GM18907 (cell line): ENCODE measurements at regions not wholly inside any gene's neighbourhood (a gene's known extent, or its start where the extent isn't known, plus 50 kb on each side); places are given as distances from the start of the nearest gene placed in this dataset.

Source experiments
- ATAC-seq: cut with Tn5 transposase; IDR thresholded peaks from one replicate; pipeline ENCODE4 v1.9.1; 2021; ENCODE audit warnings: mild to moderate bottlenecking, moderate library complexity; ENCODE audit not compliant: unreplicated experiment

- no peak for ATAC-seq
Measured at GRCh38 chr14:98446508-98446907, 825.5 kb downstream of the BCL11B start.

DNA sequence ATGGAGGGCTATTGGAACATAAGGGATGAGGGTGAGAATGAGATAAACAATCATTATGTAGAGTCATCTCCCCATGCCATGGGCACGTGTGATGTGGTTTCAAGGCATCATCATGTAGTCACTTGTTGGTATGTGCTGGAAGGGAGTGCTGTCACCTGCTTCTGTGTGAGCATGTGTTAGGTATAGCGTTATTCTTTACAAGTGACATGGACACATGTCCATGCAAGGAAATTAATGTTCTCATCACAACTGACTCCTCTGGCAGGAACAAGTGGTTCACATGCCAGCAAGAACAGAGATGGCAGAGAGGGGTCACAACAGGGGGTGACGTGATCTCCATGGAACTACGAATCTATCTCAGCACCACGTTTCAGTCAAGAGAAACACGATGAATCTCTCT lies 815.8 kb downstream of the BCL11B start:
- ATAC-seq = no peak

GRCh38 chr14:98458702-98459101 lies 813.3 kb downstream of the BCL11B start:
- no peak for ATAC-seq

GRCh38 chr14:98462908-98463307 lies 809.1 kb downstream of the BCL11B start:
- ATAC-seq = no peak

DNA sequence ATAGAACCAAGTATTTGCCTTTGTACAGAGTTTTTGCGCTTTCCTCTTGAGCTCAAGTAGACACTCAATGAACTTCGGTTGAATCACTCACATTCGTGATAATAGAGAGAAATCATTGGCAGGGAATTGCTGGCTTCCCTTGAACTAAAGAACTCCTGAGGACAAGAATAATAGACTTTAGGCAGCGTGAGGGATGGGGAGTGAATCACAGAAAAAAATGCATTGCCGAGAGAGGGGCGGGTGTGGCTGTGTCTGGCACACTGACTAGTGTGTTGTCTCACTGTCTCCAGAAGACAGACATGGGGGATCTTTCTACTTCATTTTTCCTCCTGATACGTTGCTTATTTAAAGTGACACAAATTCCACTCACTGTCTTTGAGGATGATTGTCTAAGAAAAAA lies 805.2 kb downstream of the BCL11B start:
- no peak for ATAC-seq

- ATAC-seq = no peak
Measured at GRCh38 chr14:98470663-98471062, 801.3 kb downstream of the BCL11B start.

- no peak for ATAC-seq
Measured at GRCh38 chr14:98474900-98475299, 797.1 kb downstream of the BCL11B start.

DNA sequence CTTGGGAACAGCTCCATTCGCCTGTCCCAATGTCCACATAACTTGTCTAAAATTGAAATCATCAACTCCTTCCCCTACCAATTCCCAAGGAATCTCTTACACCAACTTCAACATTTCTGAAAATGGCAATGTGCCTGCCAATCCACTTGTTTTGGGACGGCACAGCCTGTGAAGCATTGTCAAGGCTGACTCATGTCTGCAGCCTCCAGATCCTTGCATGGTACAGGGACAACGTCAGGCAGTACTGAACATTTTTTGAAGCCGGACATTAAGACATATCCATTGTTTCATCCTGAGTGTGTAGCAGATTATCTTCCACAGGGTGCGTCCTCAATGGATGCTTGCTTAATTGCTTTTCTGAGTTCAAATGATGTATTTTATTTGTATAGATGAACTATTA lies 794.1 kb downstream of the BCL11B start:
- ATAC-seq = no peak

DNA sequence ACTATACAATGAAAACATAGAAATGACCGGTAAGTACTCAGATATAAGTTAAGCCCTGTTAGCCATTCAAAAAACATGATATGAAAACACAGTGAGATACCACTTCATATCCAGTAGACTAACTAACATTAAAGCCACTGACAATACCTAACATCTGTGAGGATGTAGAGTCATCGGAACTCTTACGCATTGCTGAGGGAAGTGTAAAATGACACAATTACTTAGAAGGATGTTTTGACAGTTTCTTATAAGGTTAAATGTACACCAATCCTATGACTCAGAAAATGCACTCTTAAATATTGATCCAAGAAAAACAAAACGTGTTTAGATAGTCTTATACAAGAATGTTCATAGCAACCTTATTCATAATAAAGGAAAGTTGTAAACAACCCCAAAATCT lies 782.9 kb downstream of the BCL11B start:
- ATAC-seq = no peak

DNA sequence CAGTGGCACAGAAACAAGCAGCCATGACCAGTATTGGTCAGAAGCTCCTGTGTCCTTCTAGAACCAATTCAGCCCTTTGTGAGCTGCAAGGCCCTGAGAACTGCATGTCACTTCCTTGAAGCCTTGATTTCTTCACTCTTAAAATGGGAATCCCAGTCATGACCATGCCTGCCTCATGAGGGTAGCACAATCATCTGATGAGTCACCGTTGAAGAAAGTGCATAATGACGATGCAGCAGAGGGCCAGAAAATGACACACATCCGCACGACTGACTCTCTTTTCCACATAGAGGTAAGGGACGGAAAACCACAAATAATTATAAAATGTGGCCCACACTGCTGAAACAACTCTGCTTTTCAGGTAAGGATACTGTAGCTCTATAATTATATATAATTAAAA lies 777.4 kb downstream of the BCL11B start:
- no peak for ATAC-seq

DNA sequence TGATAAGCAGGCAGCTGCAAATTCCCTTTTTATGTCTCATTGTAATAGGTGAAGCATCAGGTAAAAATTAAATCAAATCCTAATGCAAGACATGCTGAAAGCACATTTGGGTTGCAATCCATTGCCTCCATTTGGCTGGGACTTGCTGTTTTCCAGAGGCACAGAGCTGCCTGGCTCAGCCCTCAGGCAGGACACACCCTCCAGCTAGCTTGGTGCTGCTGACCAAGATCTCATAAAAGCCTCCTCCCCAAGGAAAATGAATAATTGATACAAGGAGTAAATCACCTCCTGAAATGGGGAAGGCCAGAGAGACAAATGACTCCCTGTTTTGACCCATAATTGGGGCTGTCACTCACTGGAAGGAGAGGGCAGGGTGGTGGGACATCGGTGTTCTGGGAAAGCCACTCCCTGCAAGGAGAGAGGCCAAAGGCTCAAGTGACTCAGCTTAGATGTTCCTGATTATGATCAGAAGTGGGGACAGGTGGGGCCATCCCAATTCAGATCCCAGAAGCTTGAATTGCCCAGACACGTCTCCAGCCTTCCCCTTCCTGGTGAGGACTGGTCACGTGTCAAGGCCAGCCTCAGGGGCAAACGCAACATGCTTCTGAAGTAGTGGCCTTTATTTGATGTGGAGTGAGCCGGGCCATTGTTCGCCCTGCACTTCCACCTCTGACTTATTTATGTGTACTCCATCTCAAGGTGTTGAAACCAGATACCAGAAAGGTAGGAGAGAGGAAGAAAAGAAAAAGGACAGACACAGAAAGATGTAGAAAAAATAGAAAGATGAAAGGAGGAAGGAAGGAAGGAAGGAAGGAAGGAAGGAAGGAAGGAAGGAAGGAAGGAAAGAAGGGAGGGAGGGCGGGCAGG lies 773.7 kb downstream of the BCL11B start:
- ATAC-seq = no peak

GRCh38 chr14:98501335-98501734 lies 770.7 kb downstream of the BCL11B start:
- no peak for ATAC-seq

GRCh38 chr14:98501836-98502235 lies 770.2 kb downstream of the BCL11B start:
- no peak for ATAC-seq

DNA sequence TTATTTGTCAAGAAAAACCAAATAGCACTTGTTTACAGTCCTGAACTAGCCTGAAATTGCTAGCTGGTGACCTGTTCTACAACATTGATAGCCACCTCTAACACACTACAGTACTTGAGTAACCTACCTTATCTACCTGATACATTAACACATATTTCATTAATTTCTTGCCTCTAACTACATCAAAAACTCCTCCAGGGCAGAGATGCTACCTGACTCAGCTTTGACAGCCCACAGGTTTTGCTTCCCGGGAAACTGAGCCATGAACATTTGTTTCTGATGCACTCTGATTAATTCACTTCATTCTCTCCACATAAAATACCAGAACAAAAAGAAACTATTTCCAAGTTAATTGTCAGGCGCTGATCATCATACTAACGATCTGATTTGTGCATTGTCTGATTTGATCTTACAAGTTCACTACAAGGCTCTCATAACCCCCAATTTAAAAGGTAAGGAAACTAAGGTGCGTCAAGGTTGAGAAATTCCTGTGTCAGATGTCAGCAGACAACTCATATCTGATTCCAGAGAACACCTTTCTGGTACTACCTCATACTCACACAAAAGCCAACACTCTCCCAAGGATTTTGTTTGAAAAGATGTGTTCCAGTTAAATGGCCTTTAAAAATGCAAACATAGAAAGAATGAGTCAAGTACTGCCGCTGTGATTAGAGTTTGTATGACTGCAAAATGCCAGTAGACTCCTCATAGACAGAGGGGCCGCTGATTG lies 768.7 kb downstream of the BCL11B start:
- no peak for ATAC-seq

DNA sequence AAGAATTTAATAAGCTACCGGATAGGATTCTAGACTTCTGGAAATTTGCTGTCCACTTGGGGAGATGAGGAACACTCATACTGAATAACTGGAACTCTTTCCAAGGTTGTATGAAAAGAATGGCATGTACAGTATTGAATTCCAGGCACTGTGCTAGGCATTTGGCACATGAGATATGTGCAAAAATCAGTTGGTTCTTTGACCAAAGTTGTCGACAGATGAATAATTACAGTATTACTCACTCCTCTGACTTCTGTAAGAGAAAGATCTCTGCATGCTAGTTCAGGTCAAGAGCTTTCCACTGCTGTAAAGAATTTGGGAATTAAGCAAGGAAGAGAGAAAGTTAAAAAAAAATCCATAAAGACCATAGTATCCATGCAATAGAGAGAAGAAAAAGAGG lies 764.7 kb downstream of the BCL11B start:
- no peak for ATAC-seq

GRCh38 chr14:98510392-98510791 lies 761.6 kb downstream of the BCL11B start:
- ATAC-seq = no peak

- no peak for ATAC-seq
Measured at GRCh38 chr14:98512501-98513251, 759.3 kb downstream of the BCL11B start.

- ATAC-seq = no peak
Measured at GRCh38 chr14:98513558-98513957, 758.4 kb downstream of the BCL11B start.

DNA sequence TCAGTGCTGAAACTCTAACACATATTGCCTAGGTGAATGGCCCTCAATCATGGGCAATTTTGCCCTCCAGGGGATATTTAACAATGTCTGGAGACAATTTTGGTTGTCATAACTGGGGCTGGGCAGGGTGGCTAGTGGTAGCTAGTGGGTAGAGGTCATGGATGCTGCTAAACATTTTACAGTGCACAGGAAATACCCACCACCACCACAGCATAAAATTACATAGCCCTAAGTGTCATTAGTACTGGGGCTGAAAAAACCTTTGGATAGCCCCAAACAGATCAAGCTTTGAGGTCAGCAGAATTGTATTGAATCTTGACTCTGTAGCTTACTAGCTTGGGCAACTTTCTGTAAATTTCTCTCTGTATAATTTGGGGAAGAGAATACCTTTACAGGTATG lies 758.0 kb downstream of the BCL11B start:
- ATAC-seq = no peak

DNA sequence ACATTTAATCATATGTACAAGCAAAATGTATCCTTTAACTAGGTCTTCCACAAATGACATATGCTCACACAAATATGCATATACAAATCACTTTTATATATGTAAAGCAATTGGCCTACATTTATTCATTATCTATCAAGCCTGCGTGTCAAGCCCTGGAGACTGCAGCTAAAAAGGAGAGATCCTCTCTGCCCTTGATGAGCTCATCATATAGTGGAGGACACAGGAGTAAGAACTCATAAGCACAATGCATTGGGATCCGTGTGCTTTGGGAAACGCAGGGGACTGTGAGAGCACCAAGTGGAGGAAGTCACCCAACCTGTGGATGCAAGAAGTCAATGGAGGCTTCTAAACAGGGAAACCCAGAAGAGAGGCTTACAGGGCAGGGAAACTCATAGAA lies 735.7 kb downstream of the BCL11B start:
- no peak for ATAC-seq

DNA sequence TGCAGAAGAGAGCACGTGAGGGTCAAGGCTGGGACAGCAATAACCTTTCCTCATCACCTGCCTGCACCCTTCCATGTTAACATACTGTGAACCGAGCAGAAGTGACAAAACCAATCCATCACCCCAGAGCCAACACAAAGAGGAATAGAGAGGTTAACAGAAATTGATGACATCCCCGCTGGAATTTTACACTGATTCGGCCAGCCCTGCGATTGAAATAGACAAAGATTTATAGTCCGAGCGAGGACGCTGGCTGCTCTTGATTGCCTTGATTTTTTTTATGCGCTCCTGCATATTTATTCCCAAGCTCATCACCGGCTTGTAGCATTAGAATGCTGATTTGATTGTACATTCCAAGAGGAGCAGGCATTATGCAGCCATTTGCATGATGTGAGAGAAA lies 729.7 kb downstream of the BCL11B start:
- no peak for ATAC-seq

DNA sequence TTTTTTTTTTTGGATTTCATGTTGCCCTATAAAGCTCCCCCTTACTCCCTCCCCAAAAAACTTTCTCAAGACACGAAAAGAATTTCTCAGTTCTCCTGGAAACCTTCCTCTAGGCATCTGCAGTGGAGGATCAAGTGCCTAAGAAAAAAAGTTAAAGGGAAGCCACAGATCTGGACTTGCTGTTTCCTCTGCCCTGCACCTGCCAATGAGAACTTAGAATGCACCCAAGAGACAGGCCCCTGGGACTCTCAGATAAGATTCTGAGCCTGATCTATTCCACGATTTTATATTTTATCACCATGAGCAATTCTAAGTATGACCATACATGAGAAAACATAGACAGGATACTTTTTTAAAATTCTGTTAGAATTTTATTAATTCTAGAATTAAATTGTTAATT lies 728.9 kb downstream of the BCL11B start:
- ATAC-seq = no peak
